CD4-positive, alpha-beta T cell treated with Interleukin-17A for 4 hours (primary cell): ENCODE measurements at regions not wholly inside any gene's neighbourhood (a gene's known extent, or its start where the extent isn't known, plus 50 kb on each side); places are given as distances from the start of the nearest gene placed in this dataset.

Experiments
- DNase-seq: peaks from one replicate; pipeline ENCODE4 v3.0.0-alpha.2; 2020; ENCODE audit warnings: mixed read lengths

GRCh38 chr14:76974365-76974764 lies 54.1 kb downstream of the IRF2BPL start:
- no peak for DNase-seq

GRCh38 chr14:76971549-76971948 lies 57.0 kb downstream of the IRF2BPL start:
- DNase-seq: no peak

DNA sequence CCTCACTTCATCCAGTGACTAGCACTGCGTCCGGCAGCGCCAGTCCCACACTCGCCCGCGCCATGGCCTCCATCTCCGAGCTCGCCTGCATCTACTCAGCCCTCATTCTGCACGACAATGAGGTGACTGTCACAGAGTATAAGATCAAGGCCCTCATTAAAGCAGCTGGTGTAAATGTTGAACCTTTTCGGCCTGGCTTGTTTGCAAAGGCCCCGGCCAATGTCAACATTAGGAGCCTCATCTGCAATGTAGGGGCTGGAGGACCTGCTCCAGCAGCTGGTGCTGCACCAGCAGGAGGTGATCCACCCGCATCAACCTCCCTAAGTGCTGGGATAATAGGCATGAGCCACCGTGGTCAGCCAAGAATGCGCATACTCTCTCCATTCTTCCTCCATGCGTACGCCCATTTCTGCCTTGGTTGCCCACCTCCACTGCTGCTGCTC lies 59.9 kb downstream of the IRF2BPL start:
- no peak for DNase-seq

GRCh38 chr14:76967788-76968187 lies 60.7 kb downstream of the IRF2BPL start:
- no peak for DNase-seq

DNA sequence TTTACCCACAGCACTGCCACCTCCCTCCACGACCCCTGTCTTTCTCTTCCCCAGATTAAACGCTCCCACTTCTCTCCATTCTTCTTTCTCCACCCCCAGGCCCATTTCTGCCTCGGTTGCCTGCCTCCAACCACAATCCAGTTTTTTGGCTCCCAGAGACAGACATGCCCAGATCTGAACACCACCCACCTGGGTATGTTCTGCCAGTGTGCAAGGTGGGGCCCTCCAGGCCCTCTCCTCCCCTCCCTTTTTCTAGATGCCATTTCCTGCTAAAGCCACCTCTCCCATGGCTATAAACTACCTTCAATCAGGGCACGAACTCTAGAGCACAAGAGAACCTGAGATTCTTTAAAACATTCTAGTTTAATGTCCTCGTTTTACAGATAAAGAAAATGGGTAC lies 63.3 kb downstream of the IRF2BPL start:
- DNase-seq: no peak

GRCh38 chr14:76964695-76965094 lies 63.8 kb downstream of the IRF2BPL start:
- peak; percentile 26 for DNase-seq

DNA sequence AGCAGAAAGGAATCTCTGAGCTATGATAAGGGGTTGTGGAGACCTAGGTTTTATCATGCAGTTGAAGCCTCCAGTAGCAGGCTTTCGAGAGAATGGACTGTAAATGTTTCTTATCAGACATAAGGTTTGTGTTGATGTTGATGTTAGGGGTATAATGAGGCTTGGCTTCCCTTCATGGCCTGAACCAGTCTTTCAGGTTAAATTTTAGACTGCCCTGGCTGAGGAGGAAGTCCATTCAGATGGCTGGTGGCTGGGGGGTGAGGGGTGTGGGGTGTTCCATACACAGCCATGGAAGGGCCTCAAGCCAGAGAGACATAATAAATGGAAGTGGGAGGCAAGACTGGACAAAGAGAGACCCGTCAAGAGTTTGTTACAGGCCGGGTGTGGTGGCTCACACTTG lies 65.1 kb downstream of the IRF2BPL start:
- DNase-seq: no peak

DNA sequence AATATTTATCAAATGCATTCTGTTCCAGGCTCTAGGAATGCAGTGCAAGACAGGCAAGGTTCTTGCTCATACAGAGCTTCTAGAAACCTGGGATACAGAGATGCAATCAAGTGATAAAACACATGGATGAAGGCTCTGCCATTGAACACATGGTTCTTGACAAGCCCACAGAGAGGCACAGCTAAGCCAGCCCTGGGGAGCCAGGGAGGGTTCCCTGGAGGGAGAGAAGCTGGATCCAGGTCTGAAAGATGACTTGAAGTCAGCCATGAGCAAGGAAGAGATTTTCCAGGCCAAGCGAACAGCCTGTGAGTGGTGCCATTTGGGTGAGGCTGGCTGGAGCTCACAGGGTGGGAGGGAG lies 66.2 kb downstream of the IRF2BPL start:
- no peak for DNase-seq

GRCh38 chr14:76961631-76962302 lies 66.7 kb downstream of the IRF2BPL start:
- DNase-seq: peak; percentile 95

- DNase-seq: no peak
These were observed 69.4 kb downstream of the IRF2BPL start for GRCh38 chr14:76958980-76959710.

GRCh38 chr14:76958020-76958979 lies 70.2 kb downstream of the IRF2BPL start:
- no peak for DNase-seq

GRCh38 chr14:76957224-76957891 lies 71.2 kb downstream of the IRF2BPL start:
- no peak for DNase-seq

DNA sequence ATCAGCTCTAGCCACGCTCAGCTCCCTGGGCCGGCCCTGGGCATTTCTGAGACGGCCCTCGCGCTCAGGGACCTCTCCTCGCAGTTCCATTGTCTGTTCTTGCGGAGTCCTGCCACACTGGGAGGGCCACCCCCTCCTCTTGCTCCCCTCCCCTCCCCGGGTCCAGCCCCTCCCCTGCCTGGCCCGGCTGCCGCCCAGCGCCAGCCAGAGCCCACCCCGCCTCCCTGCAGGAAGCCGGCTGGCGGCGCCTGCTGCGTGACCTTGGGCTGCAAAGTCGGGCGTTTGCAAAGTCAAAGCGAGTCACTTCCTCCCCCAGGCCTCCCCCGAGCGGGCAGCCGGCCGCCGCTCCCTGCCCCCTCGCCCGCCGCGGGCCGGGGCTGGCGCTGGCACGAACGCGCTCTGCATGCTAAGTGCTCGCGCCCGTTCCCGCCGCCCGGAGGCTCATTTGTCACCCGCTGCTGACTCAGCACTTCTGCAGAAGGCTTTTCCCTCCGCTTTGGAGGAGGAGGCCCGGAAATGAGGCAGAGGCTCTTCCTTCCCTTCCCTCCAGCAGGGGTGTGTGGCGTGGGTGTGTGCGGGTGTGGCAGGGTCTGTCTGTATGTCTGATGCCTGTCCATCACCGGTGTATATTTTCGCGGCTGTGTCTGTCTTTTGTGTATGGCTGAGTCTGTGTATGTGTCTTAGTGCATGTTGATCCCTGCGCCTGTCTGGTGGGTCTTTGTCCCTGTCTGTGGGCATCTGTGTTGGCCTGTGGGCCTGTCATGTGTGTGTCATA lies 72.0 kb downstream of the IRF2BPL start:
- peak; percentile 91 for DNase-seq

DNA sequence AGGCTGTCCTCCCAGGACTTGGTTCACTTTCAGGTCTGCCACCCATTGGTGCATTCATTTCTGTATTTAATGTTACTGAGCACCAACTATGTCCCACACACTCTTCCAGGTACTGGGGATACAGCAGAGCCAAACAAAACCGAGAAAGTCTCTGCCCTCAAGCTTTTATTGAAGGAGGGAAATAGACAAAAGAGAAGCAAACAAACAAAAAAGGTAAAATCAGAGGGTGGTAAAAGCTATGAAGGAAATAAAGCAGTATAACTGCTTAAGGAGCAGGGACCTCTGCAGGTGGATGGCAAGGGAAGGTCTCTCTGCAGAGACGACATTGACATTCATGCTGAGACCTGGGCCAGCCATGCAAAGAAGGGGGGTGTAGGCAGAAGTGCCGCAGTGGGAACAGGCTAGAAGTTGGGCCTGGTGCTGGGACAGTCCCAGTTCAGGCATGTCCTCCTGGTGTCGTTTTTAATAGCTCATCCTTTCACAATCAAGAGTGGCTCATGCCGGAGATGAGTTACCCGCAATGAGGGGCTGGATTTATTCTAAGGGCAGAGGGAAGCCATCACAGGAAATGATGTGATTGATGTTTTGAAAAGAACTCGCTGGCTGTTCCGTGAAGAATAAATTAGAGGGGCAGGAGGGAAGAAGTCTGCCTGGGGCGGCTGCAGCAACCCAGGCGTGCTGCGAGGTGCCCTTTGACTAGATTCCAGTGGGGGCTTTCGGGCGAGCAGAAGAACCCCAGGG lies 72.8 kb downstream of the IRF2BPL start:
- DNase-seq: peak; percentile 64

- no peak for DNase-seq
These were observed 73.9 kb downstream of the IRF2BPL start for GRCh38 chr14:76954394-76955190.

DNA sequence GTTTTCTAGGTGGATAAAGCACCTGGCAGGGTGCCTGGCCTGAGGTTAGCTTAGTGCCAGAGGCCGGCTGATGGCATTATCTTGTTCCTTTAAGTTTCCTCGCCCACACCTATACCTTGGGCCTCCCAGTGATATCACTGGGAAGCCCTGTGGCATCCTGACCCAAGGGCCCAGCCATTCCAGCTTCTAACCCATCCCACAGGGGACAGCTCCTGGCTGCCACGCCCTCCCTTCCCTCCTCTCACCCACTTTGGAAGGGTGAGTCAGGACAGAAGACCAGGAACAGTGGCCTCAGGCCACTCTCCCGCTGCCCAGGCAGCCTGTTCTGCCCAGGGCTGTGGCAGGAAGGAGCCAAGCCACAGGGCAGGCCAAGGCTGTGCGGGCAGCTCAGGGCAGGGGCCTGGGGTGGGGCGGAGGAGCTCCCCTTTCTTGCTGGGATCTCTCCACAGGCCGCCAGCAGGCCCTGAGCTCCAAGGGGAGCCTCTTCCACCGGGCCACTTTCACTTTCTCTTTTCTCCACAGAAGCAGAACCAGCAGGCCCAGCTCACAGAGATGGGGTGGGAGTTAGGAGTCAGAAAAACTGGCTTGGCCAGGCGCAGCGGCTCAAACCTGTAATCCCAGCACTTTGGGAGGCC lies 75.1 kb downstream of the IRF2BPL start:
- peak; percentile 64 for DNase-seq

- DNase-seq: no peak
These were observed 77.3 kb downstream of the IRF2BPL start for GRCh38 chr14:76951166-76951565.

GRCh38 chr14:76950055-76951020 lies 78.2 kb downstream of the IRF2BPL start:
- no peak for DNase-seq

GRCh38 chr14:76948976-76949375 lies 79.5 kb downstream of the IRF2BPL start:
- DNase-seq: no peak
